Lower lobe of right lung (tissue), 2 donors: ENCODE measurements at regions not wholly inside any gene's neighbourhood (a gene's known extent, or its start where the extent isn't known, plus 50 kb on each side); places are given as distances from the start of the nearest gene placed in this dataset.

Experiments
- ATAC-seq, 2 donors: fragments of 200-7000 bp; cut with Tn5 transposase; one replicate each; pipeline ENCODE4 v1.9.1; 2020 to 2022; ENCODE audit warnings: mild to moderate bottlenecking in 2 of 2, moderate library complexity in 2 of 2
- DNase-seq: peaks from one replicate; pipeline ENCODE4 v3.0.0-alpha.2; 2020
- H3K27ac ChIP-seq: fragments of 200-600 bp; one replicate; pipeline ENCODE4 v1.8.0; 2022
- H3K27me3 ChIP-seq: fragments of 200-600 bp; one replicate; pipeline ENCODE4 v1.8.0; 2022; ENCODE audit warnings: low read depth
- H3K36me3 ChIP-seq: fragments of 200-600 bp; one replicate; pipeline ENCODE4 v1.8.0; 2022; ENCODE audit warnings: mild to moderate bottlenecking
- H3K4me1 ChIP-seq: fragments of 200-600 bp; one replicate; pipeline ENCODE4 v1.8.0; 2022
- H3K4me3 ChIP-seq: fragments of 200-600 bp; one replicate; pipeline ENCODE4 v1.8.0; 2022; ENCODE audit warnings: mild to moderate bottlenecking
- H3K9me3 ChIP-seq: fragments of 200-600 bp; one replicate; pipeline ENCODE4 v1.8.0; 2022
- CTCF ChIP-seq: fragments of 200-600 bp; IDR thresholded peaks from one replicate; pipeline ENCODE4 v1.8.0; 2022; ENCODE audit warnings: antibody characterized with exemption, mild to moderate bottlenecking
- intact Hi-C: fragments of 100-400 bp; cut with DNase I; formaldehyde crosslinking; loops from one replicate; pipeline ENCODE4 v1.11.0; 2022
- donor health status: DM: no; HTN: yes; CAD: no; lungs with severe emphysema.

DNA sequence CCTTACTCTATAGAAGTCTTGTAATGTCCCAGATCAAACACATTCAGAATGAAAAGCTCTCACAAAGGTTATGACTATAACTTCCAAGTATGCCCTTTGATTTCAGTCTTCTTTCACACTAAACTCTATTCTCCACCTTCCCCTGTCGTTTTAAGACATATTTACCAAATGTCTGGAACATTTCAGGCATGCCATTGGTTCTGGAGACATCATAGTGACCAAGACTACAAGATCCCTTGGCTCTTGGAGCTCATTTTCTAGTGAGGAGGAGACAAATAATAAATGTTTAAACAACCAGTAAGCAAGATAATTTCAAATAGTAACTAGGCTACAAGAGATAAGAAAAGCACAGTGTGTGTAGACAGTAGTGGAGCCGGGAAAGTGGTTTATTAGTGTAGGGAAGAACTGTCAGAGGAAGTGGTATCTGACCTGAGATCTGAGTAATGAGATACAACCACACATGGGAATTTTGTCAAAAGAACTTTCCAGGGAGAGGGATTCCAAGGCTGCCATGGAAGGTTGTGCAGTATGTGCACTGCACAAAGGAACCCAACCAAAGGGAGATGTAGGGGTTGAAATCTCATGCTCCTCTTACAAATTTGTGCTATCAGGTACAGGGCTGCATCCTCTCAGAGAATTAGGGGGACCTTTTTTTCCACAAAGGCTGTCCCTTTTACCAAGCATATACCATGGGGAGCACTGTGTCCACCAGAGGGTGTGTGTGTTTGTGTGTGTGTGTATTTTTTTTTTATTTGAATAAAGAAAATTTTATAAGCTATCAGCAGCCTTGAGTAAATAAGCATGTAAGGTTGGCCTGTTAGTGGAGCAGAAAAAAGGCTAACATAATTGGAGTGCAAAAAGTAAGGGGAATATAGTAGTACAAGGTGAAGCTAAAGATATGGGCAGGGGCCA is 1279.1 kb upstream of the WWC1 start:
- no peak for DNase-seq
- ATAC-seq, result no peak
- no peaks in the 10 kb centered on the region for H3K4me1 ChIP-seq
- H3K9me3 ChIP-seq, result no peaks in the 10 kb centered on the region
- intact Hi-C loops, result no loop called here
- no peak overlapping the region for H3K4me3 ChIP-seq
- no peaks in the 10 kb centered on the region for H3K36me3 ChIP-seq
- H3K27ac ChIP-seq, result no peak overlapping the region
- TF ChIP-seq CTCF, result no peak
- no peaks in the 10 kb centered on the region for H3K27me3 ChIP-seq

- DNase-seq (no peak), ATAC-seq (no peak)
Observed at GRCh38 chr5:167014401-167015056, 1276.9 kb upstream of the WWC1 start.

GRCh38 chr5:167020418-167020817 is 1271.0 kb upstream of the WWC1 start:
- intact Hi-C loops, result no loop called here
- TF ChIP-seq CTCF, result no peak
- Histone ChIP-seq H3K4me1 (no peaks in the 10 kb centered on the region), H3K27me3 (no peaks in the 10 kb centered on the region), H3K27ac (no peak overlapping the region), H3K4me3 (no peak overlapping the region), H3K9me3 (no peaks in the 10 kb centered on the region), H3K36me3 (no peaks in the 10 kb centered on the region)
- no peak for ATAC-seq
- no peak for DNase-seq

More at GRCh38 chr5:167014401-167015056, 1276.9 kb upstream of the WWC1 start:
- intact Hi-C loops, result no loop called here
- no peak for TF ChIP-seq CTCF
- no peak overlapping the region for H3K27ac ChIP-seq
- no peaks in the 10 kb centered on the region for H3K36me3 ChIP-seq
- H3K4me1 ChIP-seq, result no peaks in the 10 kb centered on the region
- H3K9me3 ChIP-seq, result no peaks in the 10 kb centered on the region
- H3K4me3 ChIP-seq, result no peak overlapping the region
- no peaks in the 10 kb centered on the region for H3K27me3 ChIP-seq

DNA sequence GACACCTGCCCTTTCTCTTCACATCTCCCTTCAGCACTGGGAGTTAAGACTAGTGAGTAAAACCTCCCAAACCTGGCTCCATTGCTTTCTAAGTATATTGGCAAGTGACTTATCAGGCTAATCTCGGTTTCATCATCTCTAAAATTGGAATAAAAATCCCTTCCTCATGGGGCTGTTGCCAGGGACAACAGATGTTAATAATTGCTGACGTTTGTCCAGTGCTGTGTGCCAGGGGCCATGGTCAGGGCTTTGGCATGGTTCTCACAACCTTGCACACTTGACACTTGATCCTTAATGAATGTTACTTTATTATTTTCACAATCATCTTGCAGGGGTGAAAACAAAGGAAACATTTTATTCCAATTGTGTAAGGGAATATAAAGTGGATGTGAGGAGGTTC is 1262.0 kb upstream of the WWC1 start:
- no peak overlapping the region for H3K4me3 ChIP-seq
- DNase-seq (no peak), ATAC-seq (no peak)
- no peaks in the 10 kb centered on the region for H3K9me3 ChIP-seq
- intact Hi-C loops, result no loop called here
- no peaks in the 10 kb centered on the region for H3K27me3 ChIP-seq
- no peak overlapping the region for H3K27ac ChIP-seq
- H3K36me3 ChIP-seq, result no peaks in the 10 kb centered on the region
- no peaks in the 10 kb centered on the region for H3K4me1 ChIP-seq
- TF ChIP-seq CTCF, result no peak

DNA sequence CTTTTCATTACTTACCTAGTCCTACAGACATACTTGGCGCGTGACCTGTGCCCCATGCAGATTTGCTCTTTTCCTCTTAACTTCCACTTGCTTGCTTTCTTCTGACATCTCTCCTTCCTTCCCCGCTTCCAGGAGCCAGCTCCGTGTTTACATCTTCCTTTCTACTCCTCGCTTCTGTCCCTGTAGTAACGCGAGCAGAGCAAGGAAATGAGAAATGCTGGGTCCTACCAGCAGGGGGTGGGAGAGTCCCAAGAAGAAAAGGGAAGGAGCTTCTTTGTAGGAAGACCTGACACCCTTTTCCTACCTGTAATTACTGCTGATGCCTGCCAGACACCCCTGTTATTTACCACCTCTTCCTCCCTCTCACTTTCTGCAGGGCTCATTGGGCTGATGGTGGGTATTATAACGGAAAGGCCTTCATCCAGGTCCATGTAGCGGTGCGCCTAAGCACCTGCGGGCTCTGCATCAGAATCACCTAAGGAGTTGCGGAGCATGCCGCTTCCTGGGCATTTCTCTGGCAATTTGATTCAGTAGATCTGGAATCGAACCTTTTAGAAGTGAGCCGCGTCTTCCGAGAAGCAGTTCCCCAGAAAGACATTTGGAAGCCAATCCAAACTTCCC is 1260.8 kb upstream of the WWC1 start:
- no peak overlapping the region for H3K4me3 ChIP-seq
- H3K4me1 ChIP-seq, result no peaks in the 10 kb centered on the region
- ATAC-seq, result no peak
- H3K27ac ChIP-seq, result no peak overlapping the region
- H3K36me3 ChIP-seq, result no peaks in the 10 kb centered on the region
- H3K27me3 ChIP-seq, result no peaks in the 10 kb centered on the region
- intact Hi-C loops, result no loop called here
- H3K9me3 ChIP-seq, result no peaks in the 10 kb centered on the region
- DNase-seq, result no peak
- TF ChIP-seq CTCF, result no peak
